ENCODE measurements at regions not wholly inside any gene's neighbourhood (a gene's known extent, or its start where the extent isn't known, plus 50 kb on each side); places are given as distances from the start of the nearest gene placed in this dataset.

DNA sequence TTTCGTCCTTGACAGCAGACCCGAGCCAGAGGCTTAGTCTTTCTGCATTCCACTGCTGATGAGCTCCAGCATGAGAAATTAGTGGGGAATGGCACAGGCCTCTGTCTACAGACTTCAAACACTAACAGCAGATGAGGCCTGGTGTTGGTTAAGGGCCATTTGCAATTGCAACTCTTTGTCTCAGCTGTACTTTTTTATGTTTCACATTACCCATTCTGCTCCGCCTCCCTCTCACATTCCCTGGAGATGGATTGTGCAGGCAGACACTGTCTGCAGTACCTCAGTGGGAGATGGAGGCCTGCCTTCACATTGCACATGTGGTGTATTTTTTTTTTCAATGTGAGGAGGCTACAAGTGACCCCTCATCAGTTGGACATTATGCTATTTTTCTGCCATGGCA is 370.2 kb downstream of the DUSP10 start:
- Histone ChIP-seq H3K27ac (no peak overlapping the region), H3K36me3 (replicated peaks) (no peaks in the 10 kb centered on the region), H3K27me3 (replicated peaks) (no peaks in the 10 kb centered on the region), H3K4me3 (ENCODE audit: low read depth, low read length) (no peak overlapping the region)
- DNase-seq = no peak
- in situ Hi-C loops (cut with HindIII; ENCODE audit: low pct_ligation_motif_present, low sequenced_read_pairs) = no loop called here
- TF ChIP-seq, protein P1, sequence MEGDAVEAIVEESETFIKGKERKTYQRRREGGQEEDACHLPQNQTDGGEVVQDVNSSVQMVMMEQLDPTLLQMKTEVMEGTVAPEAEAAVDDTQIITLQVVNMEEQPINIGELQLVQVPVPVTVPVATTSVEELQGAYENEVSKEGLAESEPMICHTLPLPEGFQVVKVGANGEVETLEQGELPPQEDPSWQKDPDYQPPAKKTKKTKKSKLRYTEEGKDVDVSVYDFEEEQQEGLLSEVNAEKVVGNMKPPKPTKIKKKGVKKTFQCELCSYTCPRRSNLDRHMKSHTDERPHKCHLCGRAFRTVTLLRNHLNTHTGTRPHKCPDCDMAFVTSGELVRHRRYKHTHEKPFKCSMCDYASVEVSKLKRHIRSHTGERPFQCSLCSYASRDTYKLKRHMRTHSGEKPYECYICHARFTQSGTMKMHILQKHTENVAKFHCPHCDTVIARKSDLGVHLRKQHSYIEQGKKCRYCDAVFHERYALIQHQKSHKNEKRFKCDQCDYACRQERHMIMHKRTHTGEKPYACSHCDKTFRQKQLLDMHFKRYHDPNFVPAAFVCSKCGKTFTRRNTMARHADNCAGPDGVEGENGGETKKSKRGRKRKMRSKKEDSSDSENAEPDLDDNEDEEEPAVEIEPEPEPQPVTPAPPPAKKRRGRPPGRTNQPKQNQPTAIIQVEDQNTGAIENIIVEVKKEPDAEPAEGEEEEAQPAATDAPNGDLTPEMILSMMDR (IDR thresholded peaks at IDR 0.05; ENCODE audit: low read depth, low read length, missing control alignments) = no peak

DNA sequence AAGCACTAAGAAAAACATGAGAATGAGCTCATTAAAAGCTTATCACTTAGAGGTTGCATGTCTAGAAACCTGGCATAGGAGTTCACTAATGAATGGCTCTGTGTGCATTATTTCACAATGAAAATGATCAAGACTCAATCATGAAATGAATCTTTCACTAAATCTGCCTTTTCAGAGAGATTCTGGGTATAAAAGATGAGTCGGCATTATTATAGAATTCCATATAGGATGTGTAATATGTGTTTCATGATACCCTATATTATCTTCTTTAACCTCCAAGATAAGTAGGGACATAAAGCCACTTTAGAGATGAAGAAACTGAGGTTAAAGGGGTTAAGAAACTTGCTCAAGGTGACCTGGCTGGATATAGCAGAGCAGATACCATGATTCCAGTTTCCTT is 368.1 kb downstream of the DUSP10 start:
- H3K4me3 ChIP-seq (ENCODE audit: low read depth, low read length) = no peak overlapping the region
- in situ Hi-C loops (cut with HindIII; ENCODE audit: low pct_ligation_motif_present, low sequenced_read_pairs) = no loop called here
- no peak for DNase-seq
- H3K36me3 ChIP-seq (replicated peaks) = no peaks in the 10 kb centered on the region
- no peaks in the 10 kb centered on the region for H3K27me3 ChIP-seq (replicated peaks)
- TF ChIP-seq, protein P1 (IDR thresholded peaks at IDR 0.05; ENCODE audit: low read depth, low read length, missing control alignments) = no peak
- H3K27ac ChIP-seq = no peak overlapping the region

DNA sequence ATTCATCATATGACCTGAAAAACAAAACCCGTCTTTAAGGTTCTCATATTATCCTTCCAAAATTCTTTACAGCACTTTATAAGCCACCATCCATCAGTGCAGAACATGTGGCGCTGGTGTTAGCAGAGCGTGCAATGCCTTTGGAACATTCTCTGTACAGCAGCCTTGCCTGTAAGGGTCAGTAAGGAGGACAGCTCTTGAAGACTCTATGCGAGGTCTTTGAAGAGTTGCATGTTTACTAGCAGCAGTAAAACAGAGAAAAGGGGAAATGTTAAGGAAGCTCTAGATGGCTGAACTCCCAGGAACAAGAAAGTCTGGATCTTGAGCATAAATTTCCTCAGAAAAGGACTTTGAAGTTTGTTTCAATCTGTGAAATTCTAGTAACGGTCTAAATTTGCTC is 365.6 kb downstream of the DUSP10 start:
- TF ChIP-seq, protein P1 (IDR thresholded peaks at IDR 0.05; ENCODE audit: low read depth, low read length, missing control alignments) = no peak
- DNase-seq = no peak
- H3K27me3 ChIP-seq (replicated peaks) = no peaks in the 10 kb centered on the region
- H3K36me3 ChIP-seq (replicated peaks) = no peaks in the 10 kb centered on the region
- H3K27ac ChIP-seq = no peak overlapping the region
- in situ Hi-C loops (cut with HindIII; ENCODE audit: low pct_ligation_motif_present, low sequenced_read_pairs) = no loop called here
- H3K4me3 ChIP-seq (ENCODE audit: low read depth, low read length) = no peak overlapping the region

DNA sequence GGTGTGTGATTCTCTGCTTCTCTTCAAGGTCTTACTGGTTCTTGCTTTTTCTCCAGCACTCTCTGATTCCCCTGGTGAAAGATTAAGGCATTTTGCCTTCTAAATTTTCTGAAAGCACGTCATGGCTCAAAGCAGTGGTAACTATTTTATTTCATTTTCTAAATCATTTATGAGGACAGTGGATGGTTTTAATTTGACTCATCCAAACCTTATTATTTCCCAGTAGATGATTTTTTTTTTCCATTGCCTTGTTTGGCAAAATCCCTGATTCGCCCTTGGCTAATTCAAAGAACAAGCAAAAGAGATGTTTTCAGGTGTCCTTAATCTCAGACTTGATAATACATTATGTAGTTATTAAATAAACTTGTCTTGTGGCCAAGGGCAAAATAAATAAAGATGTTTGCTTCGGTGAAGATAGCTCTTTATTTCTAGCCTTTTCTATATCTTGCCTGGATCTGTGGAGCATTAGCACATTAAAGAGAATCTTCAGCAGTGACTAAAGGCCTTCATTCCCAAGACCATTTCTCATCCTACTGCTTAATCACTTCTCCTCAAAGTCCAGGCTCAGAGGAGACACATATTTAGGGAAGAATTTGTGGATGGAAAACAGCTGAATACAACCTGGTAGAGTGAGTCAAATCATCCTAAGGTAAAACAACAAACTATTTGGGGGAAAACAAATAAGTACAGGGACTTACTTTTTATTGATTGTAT is 359.8 kb downstream of the DUSP10 start:
- Histone ChIP-seq H3K27ac (no peak overlapping the region), H3K4me3 (ENCODE audit: low read depth, low read length) (no peak overlapping the region), H3K27me3 (replicated peaks) (no peaks in the 10 kb centered on the region), H3K36me3 (replicated peaks) (no peaks in the 10 kb centered on the region)
- in situ Hi-C loops (cut with HindIII; ENCODE audit: low pct_ligation_motif_present, low sequenced_read_pairs) = no loop called here
- DNase-seq = no peak
- TF ChIP-seq, protein P1 (IDR thresholded peaks at IDR 0.05; ENCODE audit: low read depth, low read length, missing control alignments) = no peak

DNA sequence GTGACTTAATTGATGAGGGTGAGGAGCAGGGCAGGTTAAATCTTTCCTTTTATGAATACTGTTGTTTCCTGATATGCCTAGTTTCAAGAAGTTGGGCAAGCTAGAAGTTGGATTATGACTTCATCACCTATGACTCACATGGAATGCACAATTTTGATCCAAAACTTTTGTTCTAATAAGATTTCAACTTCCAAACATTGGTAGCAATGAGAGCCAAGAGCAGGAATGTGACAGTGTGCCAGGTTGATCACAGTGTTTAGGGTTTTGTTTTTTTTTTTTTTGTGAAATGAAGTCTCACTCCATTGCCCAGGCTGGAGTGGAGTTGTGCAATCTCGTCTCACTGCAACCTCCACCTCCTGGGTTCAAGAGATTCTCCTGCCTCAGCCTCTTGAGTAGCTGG is 349.4 kb downstream of the DUSP10 start:
- in situ Hi-C loops (cut with HindIII; ENCODE audit: low pct_ligation_motif_present, low sequenced_read_pairs) = no loop called here
- no peaks in the 10 kb centered on the region for H3K36me3 ChIP-seq (replicated peaks)
- no peaks in the 10 kb centered on the region for H3K27me3 ChIP-seq (replicated peaks)
- TF ChIP-seq, protein P1 (IDR thresholded peaks at IDR 0.05; ENCODE audit: low read depth, low read length, missing control alignments) = no peak
- no peak for DNase-seq
- H3K4me3 ChIP-seq (ENCODE audit: low read depth, low read length) = no peak overlapping the region
- H3K27ac ChIP-seq = no peak overlapping the region

DNA sequence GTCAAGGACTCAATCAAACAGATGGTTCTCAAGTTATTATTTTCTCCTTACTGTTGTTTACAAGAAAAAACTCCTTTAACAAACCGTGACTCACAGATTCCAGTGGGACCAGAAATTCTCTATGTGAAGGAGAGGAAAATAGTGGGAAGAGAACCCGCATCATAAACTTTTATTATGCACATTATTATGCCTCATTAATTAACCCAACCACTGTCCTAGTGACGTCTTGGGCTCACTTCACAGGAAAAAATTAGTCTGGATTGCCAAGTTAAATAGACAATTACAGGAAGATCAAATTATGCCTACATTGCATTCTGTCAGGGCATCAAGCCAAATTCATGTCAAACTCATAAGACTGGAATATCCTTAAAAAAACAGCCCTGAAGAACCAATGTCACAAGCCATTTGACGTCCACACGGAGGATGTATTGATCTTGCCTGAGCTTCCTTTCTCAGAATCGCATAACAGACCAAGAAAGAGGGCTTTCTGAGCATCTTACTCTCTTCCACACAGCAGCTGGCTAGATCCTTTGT is 347.8 kb downstream of the DUSP10 start:
- no peaks in the 10 kb centered on the region for H3K36me3 ChIP-seq (replicated peaks)
- peak; percentile 2 for DNase-seq
- in situ Hi-C loops (cut with HindIII; ENCODE audit: low pct_ligation_motif_present, low sequenced_read_pairs) = no loop called here

More for the DNA sequence above, 347.8 kb downstream of the DUSP10 start:
- TF ChIP-seq, protein P1 (IDR thresholded peaks at IDR 0.05; ENCODE audit: low read depth, low read length, missing control alignments) = no peak
- Histone ChIP-seq H3K4me3 (ENCODE audit: low read depth, low read length) (no peak overlapping the region), H3K27me3 (replicated peaks) (no peaks in the 10 kb centered on the region), H3K27ac (no peak overlapping the region)
